Dendritic cell treated with granulocyte-macrophage colony-stimulating factor and Interleukin-4, amounts not matched to agents 40 ng/mL and 50 ng/mL, for 4 days (primary cell): ENCODE measurements at regions not wholly inside any gene's neighbourhood (a gene's known extent, or its start where the extent isn't known, plus 50 kb on each side); places are given as distances from the start of the nearest gene placed in this dataset.
"Not testable (repeated sequence)": the region's sequence is repeated elsewhere in the genome, so short reads cannot be mapped to it uniquely, and the experiment has no call there.

Experiments used
- H3K27ac Mint-ChIP-seq: one replicate; pipeline ENCODE4 v1.8.0; 2022; ENCODE audit warnings: mild to moderate bottlenecking, mixed read lengths
- H3K27me3 Mint-ChIP-seq: one replicate; pipeline ENCODE4 v1.8.0; 2022; ENCODE audit warnings: mild to moderate bottlenecking, mixed read lengths
- H3K36me3 Mint-ChIP-seq: one replicate; pipeline ENCODE4 v1.8.0; 2022; ENCODE audit warnings: low read depth, mixed read lengths
- H3K4me1 Mint-ChIP-seq: one replicate; pipeline ENCODE4 v1.8.0; 2022; ENCODE audit warnings: low read depth, mixed read lengths
- H3K4me3 Mint-ChIP-seq: one replicate; pipeline ENCODE4 v1.8.0; 2022; ENCODE audit warnings: mild to moderate bottlenecking, moderate library complexity, mixed read lengths
- H3K9me3 Mint-ChIP-seq: one replicate; pipeline ENCODE4 v1.8.0; 2022; ENCODE audit warnings: mixed read lengths
- intact Hi-C: fragments of 100-400 bp; cut with micrococcal nuclease; formaldehyde crosslinking; loops from one replicate; pipeline ENCODE4 v1.15.0; 2022

GRCh38 chr2:175729049-175729706, 272.9 kb downstream of the LNPK start:
- H3K27me3 Mint-ChIP-seq, result no peaks in the 10 kb centered on the region
- H3K4me3 Mint-ChIP-seq, result no peak overlapping the region
- H3K4me1 Mint-ChIP-seq, result no peaks in the 10 kb centered on the region
- intact Hi-C loops, result no loop called here
- H3K9me3 Mint-ChIP-seq, result no peaks in the 10 kb centered on the region
- H3K27ac Mint-ChIP-seq, result no peak overlapping the region
- no peaks in the 10 kb centered on the region for H3K36me3 Mint-ChIP-seq

GRCh38 chr2:175728032-175728431, 274.0 kb downstream of the LNPK start:
- intact Hi-C loops, result no loop called here
- Mint-ChIP-seq H3K27ac (no peak overlapping the region), H3K9me3 (no peaks in the 10 kb centered on the region)

GRCh38 chr2:175726223-175726622, 275.8 kb downstream of the LNPK start:
- no peak overlapping the region for H3K27ac Mint-ChIP-seq
- no peak overlapping the region for H3K4me3 Mint-ChIP-seq
- intact Hi-C loops, result no loop called here
- H3K4me1 Mint-ChIP-seq, result no peaks in the 10 kb centered on the region
- no peaks in the 10 kb centered on the region for H3K9me3 Mint-ChIP-seq
- H3K36me3 Mint-ChIP-seq, result no peaks in the 10 kb centered on the region
- H3K27me3 Mint-ChIP-seq, result no peaks in the 10 kb centered on the region

More at GRCh38 chr2:175728032-175728431, 274.0 kb downstream of the LNPK start:
- H3K4me1 Mint-ChIP-seq, result no peaks in the 10 kb centered on the region
- no peaks in the 10 kb centered on the region for H3K27me3 Mint-ChIP-seq
- H3K4me3 Mint-ChIP-seq, result no peak overlapping the region
- no peaks in the 10 kb centered on the region for H3K36me3 Mint-ChIP-seq

- no peaks in the 10 kb centered on the region for H3K4me1 Mint-ChIP-seq
- no peaks in the 10 kb centered on the region for H3K9me3 Mint-ChIP-seq
- H3K27ac Mint-ChIP-seq, result no peak overlapping the region
- H3K36me3 Mint-ChIP-seq, result no peaks in the 10 kb centered on the region
- H3K4me3 Mint-ChIP-seq, result no peak overlapping the region
- peaks cover 4% of the 10 kb centered on the region for H3K27me3 Mint-ChIP-seq
- intact Hi-C loops, result no loop called here
Measured at GRCh38 chr2:175709248-175709647, 292.8 kb downstream of the LNPK start.

GRCh38 chr2:175707322-175707721, 294.7 kb downstream of the LNPK start:
- no peaks in the 10 kb centered on the region for H3K4me1 Mint-ChIP-seq
- intact Hi-C loops, result no loop called here
- H3K9me3 Mint-ChIP-seq, result no peaks in the 10 kb centered on the region
- H3K27me3 Mint-ChIP-seq, result peaks cover 4% of the 10 kb centered on the region
- H3K27ac Mint-ChIP-seq, result no peak overlapping the region
- H3K36me3 Mint-ChIP-seq, result no peaks in the 10 kb centered on the region
- no peak overlapping the region for H3K4me3 Mint-ChIP-seq

GRCh38 chr2:175704568-175704967, 297.5 kb downstream of the LNPK start:
- H3K36me3 Mint-ChIP-seq, H3K27ac Mint-ChIP-seq, H3K9me3 Mint-ChIP-seq, H3K27me3 Mint-ChIP-seq, H3K4me3 Mint-ChIP-seq, intact Hi-C loops, H3K4me1 Mint-ChIP-seq: not testable (repeated sequence)

- intact Hi-C loops, result no loop called here
- H3K36me3 Mint-ChIP-seq, result no peaks in the 10 kb centered on the region
- no peak overlapping the region for H3K4me3 Mint-ChIP-seq
- H3K9me3 Mint-ChIP-seq, result no peaks in the 10 kb centered on the region
- no peaks in the 10 kb centered on the region for H3K4me1 Mint-ChIP-seq
- no peak overlapping the region for H3K27ac Mint-ChIP-seq
- peaks cover 11% of the 10 kb centered on the region for H3K27me3 Mint-ChIP-seq
Measured at GRCh38 chr2:175698061-175698460, 304.0 kb downstream of the LNPK start.

GRCh38 chr2:175690113-175690837, 311.8 kb downstream of the LNPK start:
- intact Hi-C loops, result loop anchor here (1.0 to 2.0 kb wide), 2 partner anchors 323 to 407 kb away; no protein-coding TSS in a partner anchor

GRCh38 chr2:175688243-175688642, 313.8 kb downstream of the LNPK start:
- peaks cover 7% of the 10 kb centered on the region for H3K27me3 Mint-ChIP-seq
- no peaks in the 10 kb centered on the region for H3K4me1 Mint-ChIP-seq
- no peaks in the 10 kb centered on the region for H3K9me3 Mint-ChIP-seq
- no peak overlapping the region for H3K27ac Mint-ChIP-seq
- no peaks in the 10 kb centered on the region for H3K36me3 Mint-ChIP-seq
- intact Hi-C loops, result no loop called here
- no peak overlapping the region for H3K4me3 Mint-ChIP-seq

More at GRCh38 chr2:175690113-175690837, 311.8 kb downstream of the LNPK start:
- H3K27me3 Mint-ChIP-seq, result peaks cover 7% of the 10 kb centered on the region
- no peak overlapping the region for H3K4me3 Mint-ChIP-seq
- H3K36me3 Mint-ChIP-seq, result no peaks in the 10 kb centered on the region
- H3K27ac Mint-ChIP-seq, result no peak overlapping the region
- no peaks in the 10 kb centered on the region for H3K9me3 Mint-ChIP-seq
- no peaks in the 10 kb centered on the region for H3K4me1 Mint-ChIP-seq

GRCh38 chr2:175687465-175687864, 314.6 kb downstream of the LNPK start:
- peaks cover 7% of the 10 kb centered on the region for H3K27me3 Mint-ChIP-seq
- H3K4me3 Mint-ChIP-seq, result no peak overlapping the region
- H3K4me1 Mint-ChIP-seq, result no peaks in the 10 kb centered on the region
- intact Hi-C loops, result no loop called here
- H3K36me3 Mint-ChIP-seq, result no peaks in the 10 kb centered on the region
- H3K27ac Mint-ChIP-seq, result no peak overlapping the region
- H3K9me3 Mint-ChIP-seq, result no peaks in the 10 kb centered on the region

GRCh38 chr2:175686002-175686401, 316.1 kb downstream of the LNPK start:
- H3K27ac Mint-ChIP-seq, result no peak overlapping the region
- peaks cover 7% of the 10 kb centered on the region for H3K27me3 Mint-ChIP-seq
- no peak overlapping the region for H3K4me3 Mint-ChIP-seq
- intact Hi-C loops, result no loop called here
- H3K4me1 Mint-ChIP-seq, result no peaks in the 10 kb centered on the region
- H3K9me3 Mint-ChIP-seq, result no peaks in the 10 kb centered on the region
- no peaks in the 10 kb centered on the region for H3K36me3 Mint-ChIP-seq

GRCh38 chr2:175684466-175684865, 317.6 kb downstream of the LNPK start:
- Mint-ChIP-seq H3K9me3 (no peaks in the 10 kb centered on the region), H3K36me3 (no peaks in the 10 kb centered on the region), H3K27me3 (peaks cover 5% of the 10 kb centered on the region), H3K27ac (no peak overlapping the region), H3K4me3 (no peak overlapping the region), H3K4me1 (no peaks in the 10 kb centered on the region)
- intact Hi-C loops, result no loop called here

- intact Hi-C loops, result no loop called here
- H3K9me3 Mint-ChIP-seq, result no peaks in the 10 kb centered on the region
- no peaks in the 10 kb centered on the region for H3K27me3 Mint-ChIP-seq
Measured at GRCh38 chr2:175679728-175680127, 322.3 kb downstream of the LNPK start.

GRCh38 chr2:175679231-175679630, 322.8 kb downstream of the LNPK start:
- H3K36me3 Mint-ChIP-seq, result no peaks in the 10 kb centered on the region
- intact Hi-C loops, result no loop called here
- H3K27me3 Mint-ChIP-seq, result no peaks in the 10 kb centered on the region
- H3K4me1 Mint-ChIP-seq, result no peaks in the 10 kb centered on the region
- no peak overlapping the region for H3K4me3 Mint-ChIP-seq
- H3K27ac Mint-ChIP-seq, result no peak overlapping the region
- no peaks in the 10 kb centered on the region for H3K9me3 Mint-ChIP-seq

More at GRCh38 chr2:175679728-175680127, 322.3 kb downstream of the LNPK start:
- no peak overlapping the region for H3K4me3 Mint-ChIP-seq
- H3K36me3 Mint-ChIP-seq, result no peaks in the 10 kb centered on the region
- H3K4me1 Mint-ChIP-seq, result no peaks in the 10 kb centered on the region
- H3K27ac Mint-ChIP-seq, result no peak overlapping the region
